ENCODE measurements at regions not wholly inside any gene's neighbourhood (a gene's known extent, or its start where the extent isn't known, plus 50 kb on each side); places are given as distances from the start of the nearest gene placed in this dataset.

GRCh38 chr2:173652311-173652710 is 297.6 kb downstream of the CDCA7 start:
- ChIA-PET CTCF (no interaction called here), POLR2A (ENCODE audit: low non-redundant PET) (no interaction called here)
- peak; percentile 84 for DNase-seq (ENCODE audit: low spot score)
- TF ChIP-seq CTCF (conservative IDR thresholded peaks at IDR 0.05; ENCODE audit: low read depth) = no peak
- H3K27ac ChIP-seq = peak overlapping the region; percentile 78

- peak overlapping the region; percentile 78; the same call in 1 of the 2 replicates for H3K27ac ChIP-seq
- DNase-seq (ENCODE audit: low spot score) = peak; percentile 90
- CTCF ChIA-PET = no interaction called here
- no peak for TF ChIP-seq CTCF (conservative IDR thresholded peaks at IDR 0.05; ENCODE audit: low read depth)
- POLR2A ChIA-PET (ENCODE audit: low non-redundant PET) = no interaction called here
Measured at GRCh38 chr2:173652767-173653431, 298.2 kb downstream of the CDCA7 start.

- no peak overlapping the region for H3K27ac ChIP-seq
- TF ChIP-seq CTCF (conservative IDR thresholded peaks at IDR 0.05; ENCODE audit: low read depth) = no peak
- CTCF ChIA-PET = no interaction called here
- no peak for DNase-seq (ENCODE audit: low spot score)
- POLR2A ChIA-PET (ENCODE audit: low non-redundant PET) = no interaction called here
Measured at GRCh38 chr2:173653432-173653805, 298.7 kb downstream of the CDCA7 start.

DNA sequence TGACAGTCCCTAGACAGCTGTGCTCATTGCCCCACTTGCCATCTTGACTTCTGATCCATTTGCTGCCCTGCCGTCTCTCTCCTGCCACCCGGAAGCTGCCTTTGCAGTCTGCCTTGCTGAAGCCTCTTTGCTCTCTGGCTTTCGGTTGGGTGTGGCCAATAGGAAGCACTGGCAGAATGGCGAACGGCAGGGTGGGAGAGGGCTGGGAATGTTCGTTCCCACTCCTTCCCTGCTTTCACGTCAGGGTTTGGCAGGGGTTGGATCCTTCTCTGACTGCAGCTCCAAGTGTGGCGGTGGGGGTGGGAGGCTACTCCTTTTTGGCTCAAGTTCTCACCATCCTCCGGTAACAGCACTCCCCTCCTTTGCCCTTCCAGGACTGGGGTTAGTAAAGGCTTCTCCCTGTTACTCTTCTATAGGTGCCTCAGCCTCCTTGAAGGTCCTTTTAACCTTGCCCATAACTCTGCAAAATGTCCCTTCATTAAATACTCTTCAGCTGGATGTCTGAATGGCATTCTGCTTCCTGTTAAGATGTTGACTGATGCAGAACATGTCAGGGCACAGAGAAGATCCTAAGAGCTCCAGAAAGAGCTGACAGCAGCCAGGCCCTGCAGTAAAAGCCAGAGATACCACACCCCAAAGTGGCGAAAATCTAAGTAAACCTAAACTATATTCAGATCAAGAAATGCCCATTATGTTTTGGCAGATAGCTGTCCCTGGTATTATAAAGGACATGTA is 299.7 kb downstream of the CDCA7 start:
- ChIA-PET CTCF (interaction anchor here (0.8 kb wide), 1 partner anchor 9 kb away, joined by 3 read pairs; no protein-coding TSS in a partner anchor), POLR2A (ENCODE audit: low non-redundant PET) (no interaction called here)
- TF ChIP-seq CTCF (conservative IDR thresholded peaks at IDR 0.05; ENCODE audit: low read depth) = no peak
- no peak for DNase-seq (ENCODE audit: low spot score)
- peak overlapping the region; percentile 82 for H3K27ac ChIP-seq

DNA sequence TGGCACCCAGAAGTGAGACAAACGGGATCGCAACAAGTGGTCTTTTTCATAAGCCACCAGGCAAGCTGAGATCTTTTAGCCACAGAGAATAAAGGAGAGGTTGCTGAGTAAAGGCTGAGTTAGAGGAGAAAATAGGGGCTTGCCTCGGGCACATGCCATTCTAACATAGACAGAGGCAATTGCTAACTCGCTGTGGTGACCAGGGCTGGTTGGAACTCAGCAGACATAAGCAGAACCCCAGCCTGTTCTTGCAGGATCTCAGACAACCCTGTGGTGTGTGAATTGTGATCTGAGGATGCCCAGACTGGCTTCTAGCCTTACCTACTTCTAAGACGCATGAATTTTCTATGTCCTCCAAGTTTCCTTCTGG is 300.2 kb downstream of the CDCA7 start:
- ChIA-PET CTCF (no interaction called here), POLR2A (ENCODE audit: low non-redundant PET) (no interaction called here)
- no peak for TF ChIP-seq CTCF (conservative IDR thresholded peaks at IDR 0.05; ENCODE audit: low read depth)
- DNase-seq (ENCODE audit: low spot score) = no peak
- peak overlapping the region; percentile 82 for H3K27ac ChIP-seq

GRCh38 chr2:173656086-173656485 is 301.4 kb downstream of the CDCA7 start:
- ChIA-PET POLR2A (ENCODE audit: low non-redundant PET) (no interaction called here), CTCF (no interaction called here)
- H3K27ac ChIP-seq = no peak overlapping the region
- no peak for TF ChIP-seq CTCF (conservative IDR thresholded peaks at IDR 0.05; ENCODE audit: low read depth)
- no peak for DNase-seq (ENCODE audit: low spot score)
